ENCODE measurements at regions not wholly inside any gene's neighbourhood (a gene's known extent, or its start where the extent isn't known, plus 50 kb on each side); places are given as distances from the start of the nearest gene placed in this dataset.
"Not testable (repeated sequence)": the region's sequence is repeated elsewhere in the genome, so short reads cannot be mapped to it uniquely, and the experiment has no call there.

DNA sequence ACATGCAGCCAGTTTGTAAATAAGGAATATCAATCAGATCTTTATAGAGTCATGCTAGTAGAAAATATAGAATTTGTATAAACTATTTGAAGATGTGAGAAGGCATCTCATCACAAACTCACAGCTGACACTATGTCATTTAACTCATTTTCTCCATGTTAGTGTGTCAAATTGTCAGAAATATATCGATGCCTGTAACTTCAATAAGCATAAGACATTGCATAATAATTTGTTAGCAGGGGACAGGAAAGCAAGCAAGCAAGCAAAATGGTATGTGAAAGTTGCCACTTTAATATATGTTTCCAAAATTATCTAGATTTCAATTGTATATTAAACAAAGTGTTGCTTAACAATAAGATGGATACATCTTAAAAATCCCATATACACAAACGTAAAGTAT, 571.0 kb downstream of the ARL4A start:
- H3K9ac ChIP-seq (ENCODE audit: insufficient read length): no peak overlapping the region

GRCh38 chr7:13259930-13260329, 572.5 kb downstream of the ARL4A start:
- no peak for TF ChIP-seq FOXP2 (optimal IDR thresholded peaks at IDR 0.05; ENCODE audit: control extremely low read depth, extremely low read length, insufficient read depth)
- TF ChIP-seq EZH2 (IDR thresholded peaks at IDR 0.05): no peak
- TF ChIP-seq POLR2AphosphoS5 (IDR thresholded peaks at IDR 0.05; ENCODE audit: borderline replicate concordance, low read depth, low read length): no peak
- no peaks in the 10 kb centered on the region for H3K36me3 ChIP-seq (ENCODE audit: insufficient read depth, low read length)
- H3K9ac ChIP-seq (ENCODE audit: insufficient read length): no peak overlapping the region
- H3K27ac ChIP-seq: no peak overlapping the region
- no peaks in the 10 kb centered on the region for H3K9me3 ChIP-seq (ENCODE audit: low read depth, low read length)
- no peak for DNase-seq (ENCODE audit: low read depth, low spot score)
- H3K4me3 ChIP-seq: no peak overlapping the region

More for the DNA sequence above, 571.0 kb downstream of the ARL4A start:
- H3K4me3 ChIP-seq: no peak overlapping the region
- H3K27ac ChIP-seq: no peak overlapping the region
- H3K36me3 ChIP-seq (ENCODE audit: insufficient read depth, low read length): no peaks in the 10 kb centered on the region
- no peak for DNase-seq (ENCODE audit: low read depth, low spot score)
- TF ChIP-seq POLR2AphosphoS5 (IDR thresholded peaks at IDR 0.05; ENCODE audit: borderline replicate concordance, low read depth, low read length) (no peak), FOXP2 (optimal IDR thresholded peaks at IDR 0.05; ENCODE audit: control extremely low read depth, extremely low read length, insufficient read depth) (no peak), EZH2 (IDR thresholded peaks at IDR 0.05) (no peak)
- H3K9me3 ChIP-seq (ENCODE audit: low read depth, low read length): no peaks in the 10 kb centered on the region

DNA sequence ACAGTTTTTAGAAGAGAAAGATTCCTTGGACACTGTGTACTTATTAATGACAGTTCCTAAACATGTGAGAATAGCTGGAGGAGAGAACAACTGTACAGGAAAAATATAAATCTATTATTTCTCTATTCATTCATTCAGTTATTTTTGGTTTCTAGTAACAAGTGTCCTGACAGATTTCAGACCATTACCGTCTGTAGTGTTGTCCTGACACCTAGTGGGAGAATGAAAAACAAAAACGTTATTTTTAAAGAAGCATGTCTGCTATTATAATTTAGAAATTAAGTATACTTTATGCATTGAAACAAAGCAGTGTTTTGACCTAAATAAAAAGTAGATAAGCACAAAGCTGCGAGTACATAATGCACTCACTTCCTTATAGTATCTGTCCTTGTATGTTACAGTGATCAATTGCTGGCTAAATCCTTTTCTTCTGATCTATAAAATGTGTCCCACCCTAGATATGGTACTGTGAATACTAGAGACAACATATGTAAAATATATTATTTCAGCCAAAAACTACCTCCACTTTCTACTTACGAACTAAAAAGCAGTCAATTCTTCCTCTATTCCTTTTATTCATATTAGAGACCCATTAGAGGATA, 575.6 kb downstream of the ARL4A start:
- Histone ChIP-seq H3K9ac (ENCODE audit: insufficient read length) (no peak overlapping the region), H3K36me3 (ENCODE audit: insufficient read depth, low read length) (no peaks in the 10 kb centered on the region), H3K27ac (no peak overlapping the region), H3K9me3 (ENCODE audit: low read depth, low read length) (no peaks in the 10 kb centered on the region), H3K4me3 (no peak overlapping the region)
- no peak for DNase-seq (ENCODE audit: low read depth, low spot score)
- TF ChIP-seq EZH2 (IDR thresholded peaks at IDR 0.05) (no peak), FOXP2 (optimal IDR thresholded peaks at IDR 0.05; ENCODE audit: control extremely low read depth, extremely low read length, insufficient read depth) (no peak), POLR2AphosphoS5 (IDR thresholded peaks at IDR 0.05; ENCODE audit: borderline replicate concordance, low read depth, low read length) (no peak)

DNA sequence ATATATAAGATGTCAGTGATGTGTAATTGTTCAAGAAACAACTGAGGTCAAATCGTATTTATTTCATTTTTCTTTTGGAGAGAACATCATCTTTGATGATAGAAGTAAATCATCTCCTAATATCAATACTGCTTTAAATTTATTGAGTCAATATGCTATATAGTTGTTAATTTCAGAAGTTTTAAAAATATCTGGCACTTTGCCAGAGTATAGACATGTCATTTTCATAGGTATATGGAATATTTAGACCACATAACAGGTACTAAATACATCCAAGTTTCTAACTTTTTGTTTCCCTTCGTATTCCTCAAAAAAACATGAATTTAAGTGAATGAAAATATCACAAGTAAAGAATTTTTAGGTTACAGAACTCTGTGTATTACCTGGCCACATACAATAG, 577.8 kb downstream of the ARL4A start:
- H3K4me3 ChIP-seq: no peak overlapping the region
- H3K27ac ChIP-seq: no peak overlapping the region
- TF ChIP-seq POLR2AphosphoS5 (IDR thresholded peaks at IDR 0.05; ENCODE audit: borderline replicate concordance, low read depth, low read length): no peak
- no peak for TF ChIP-seq FOXP2 (optimal IDR thresholded peaks at IDR 0.05; ENCODE audit: control extremely low read depth, extremely low read length, insufficient read depth)
- TF ChIP-seq EZH2 (IDR thresholded peaks at IDR 0.05): no peak
- H3K9me3 ChIP-seq (ENCODE audit: low read depth, low read length): no peaks in the 10 kb centered on the region
- DNase-seq (ENCODE audit: low read depth, low spot score): no peak
- H3K9ac ChIP-seq (ENCODE audit: insufficient read length): no peak overlapping the region
- no peaks in the 10 kb centered on the region for H3K36me3 ChIP-seq (ENCODE audit: insufficient read depth, low read length)

DNA sequence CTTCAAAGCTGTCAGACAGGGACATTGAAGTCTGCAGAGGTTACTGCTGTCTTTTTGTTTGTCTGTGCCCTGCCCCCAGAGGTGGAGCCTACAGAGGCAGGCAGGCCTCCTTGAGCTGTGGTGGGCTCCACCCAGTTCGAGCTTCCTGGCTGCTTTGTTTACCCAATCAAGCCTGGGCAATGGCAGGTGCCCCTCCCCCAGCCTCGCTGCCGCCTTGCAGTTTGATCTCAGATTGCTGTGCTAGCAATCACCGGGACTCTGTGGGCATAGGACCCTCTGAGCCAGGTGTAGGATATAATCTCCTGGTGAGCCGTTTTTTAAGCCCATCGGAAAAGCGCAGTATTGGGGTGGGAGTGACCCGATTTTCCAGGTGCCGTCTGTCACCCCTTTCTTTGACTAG, 586.8 kb downstream of the ARL4A start:
- H3K9ac ChIP-seq (ENCODE audit: insufficient read length); DNase-seq (ENCODE audit: low read depth, low spot score): not testable (repeated sequence)

GRCh38 chr7:13276977-13277376, 589.5 kb downstream of the ARL4A start:
- no peak for DNase-seq (ENCODE audit: low read depth, low spot score)
- no peak for TF ChIP-seq POLR2AphosphoS5 (IDR thresholded peaks at IDR 0.05; ENCODE audit: borderline replicate concordance, low read depth, low read length)
- TF ChIP-seq EZH2 (IDR thresholded peaks at IDR 0.05): no peak
- no peak for TF ChIP-seq FOXP2 (optimal IDR thresholded peaks at IDR 0.05; ENCODE audit: control extremely low read depth, extremely low read length, insufficient read depth)
- Histone ChIP-seq H3K27ac (no peak overlapping the region), H3K4me3 (no peak overlapping the region), H3K9ac (ENCODE audit: insufficient read length) (no peak overlapping the region), H3K9me3 (ENCODE audit: low read depth, low read length) (no peaks in the 10 kb centered on the region), H3K36me3 (ENCODE audit: insufficient read depth, low read length) (no peaks in the 10 kb centered on the region)

More for the DNA sequence above, 586.8 kb downstream of the ARL4A start:
- not testable (repeated sequence) for H3K27ac ChIP-seq; H3K36me3 ChIP-seq (ENCODE audit: insufficient read depth, low read length); H3K4me3 ChIP-seq; H3K9me3 ChIP-seq (ENCODE audit: low read depth, low read length)

- Histone ChIP-seq H3K9me3 (ENCODE audit: low read depth, low read length) (no peaks in the 10 kb centered on the region), H3K36me3 (ENCODE audit: insufficient read depth, low read length) (no peaks in the 10 kb centered on the region), H3K4me3 (no peak overlapping the region), H3K9ac (ENCODE audit: insufficient read length) (no peak overlapping the region), H3K27ac (no peak overlapping the region)
- DNase-seq (ENCODE audit: low read depth, low spot score): no peak
- TF ChIP-seq POLR2AphosphoS5 (IDR thresholded peaks at IDR 0.05; ENCODE audit: borderline replicate concordance, low read depth, low read length) (no peak), FOXP2 (optimal IDR thresholded peaks at IDR 0.05; ENCODE audit: control extremely low read depth, extremely low read length, insufficient read depth) (no peak), EZH2 (IDR thresholded peaks at IDR 0.05) (no peak)
Observed at GRCh38 chr7:13278020-13278419, 590.6 kb downstream of the ARL4A start.

GRCh38 chr7:13279854-13280435, 592.5 kb downstream of the ARL4A start:
- H3K9me3 ChIP-seq (ENCODE audit: low read depth, low read length): no peaks in the 10 kb centered on the region
- TF ChIP-seq FOXP2 (optimal IDR thresholded peaks at IDR 0.05; ENCODE audit: control extremely low read depth, extremely low read length, insufficient read depth): no peak
- no peak for TF ChIP-seq EZH2 (IDR thresholded peaks at IDR 0.05)
- TF ChIP-seq POLR2AphosphoS5 (IDR thresholded peaks at IDR 0.05; ENCODE audit: borderline replicate concordance, low read depth, low read length): no peak
- no peak for DNase-seq (ENCODE audit: low read depth, low spot score)

More at GRCh38 chr7:13279854-13280435, 592.5 kb downstream of the ARL4A start:
- Histone ChIP-seq H3K27ac (no peak overlapping the region), H3K9ac (ENCODE audit: insufficient read length) (peak overlapping the region; percentile 9), H3K4me3 (no peak overlapping the region), H3K36me3 (ENCODE audit: insufficient read depth, low read length) (no peaks in the 10 kb centered on the region)
